Colonic mucosa (tissue), 4 donors: ENCODE measurements at regions not wholly inside any gene's neighbourhood (a gene's known extent, or its start where the extent isn't known, plus 50 kb on each side); places are given as distances from the start of the nearest gene placed in this dataset.

Experiments
- DNase-seq: peaks from one replicate; pipeline ENCODE4 v3.0.0-alpha.2; 2020
- H3K27ac ChIP-seq: fragments of 200-600 bp; one replicate; pipeline ENCODE4 v1.8.0; 2021
- H3K27me3 ChIP-seq: fragments of 200-600 bp; one replicate; pipeline ENCODE4 v1.8.0; 2021
- H3K36me3 ChIP-seq: fragments of 200-600 bp; one replicate; pipeline ENCODE4 v1.8.0; 2021
- H3K4me1 ChIP-seq: fragments of 200-600 bp; one replicate; pipeline ENCODE4 v1.8.0; 2021; ENCODE audit warnings: mild to moderate bottlenecking
- H3K4me3 ChIP-seq: fragments of 200-600 bp; one replicate; pipeline ENCODE4 v1.8.0; 2021
- H3K9ac ChIP-seq, 2 donors: one replicate each; pipeline ENCODE4 v1.7.0; 2013; ENCODE audit warnings: control low read depth in 2 of 2, low read depth in 2 of 2, low read length in 2 of 2
- H3K9me3 ChIP-seq: fragments of 200-600 bp; one replicate; pipeline ENCODE4 v1.8.0; 2021
- CTCF ChIP-seq: fragments of 200-600 bp; IDR thresholded peaks from one replicate; pipeline ENCODE4 v1.8.0; 2022; ENCODE audit warnings: antibody characterized with exemption, mild to moderate bottlenecking
- intact Hi-C: fragments of 100-400 bp; cut with DNase I; formaldehyde crosslinking; loops from one replicate; pipeline ENCODE4 v1.14.1; 2022
- donor health status: healthy.
- donor health status: DM: no; HTN: no; CAD: no.
- donor health status: DM: no; HTN: no; CAD: no.

DNA sequence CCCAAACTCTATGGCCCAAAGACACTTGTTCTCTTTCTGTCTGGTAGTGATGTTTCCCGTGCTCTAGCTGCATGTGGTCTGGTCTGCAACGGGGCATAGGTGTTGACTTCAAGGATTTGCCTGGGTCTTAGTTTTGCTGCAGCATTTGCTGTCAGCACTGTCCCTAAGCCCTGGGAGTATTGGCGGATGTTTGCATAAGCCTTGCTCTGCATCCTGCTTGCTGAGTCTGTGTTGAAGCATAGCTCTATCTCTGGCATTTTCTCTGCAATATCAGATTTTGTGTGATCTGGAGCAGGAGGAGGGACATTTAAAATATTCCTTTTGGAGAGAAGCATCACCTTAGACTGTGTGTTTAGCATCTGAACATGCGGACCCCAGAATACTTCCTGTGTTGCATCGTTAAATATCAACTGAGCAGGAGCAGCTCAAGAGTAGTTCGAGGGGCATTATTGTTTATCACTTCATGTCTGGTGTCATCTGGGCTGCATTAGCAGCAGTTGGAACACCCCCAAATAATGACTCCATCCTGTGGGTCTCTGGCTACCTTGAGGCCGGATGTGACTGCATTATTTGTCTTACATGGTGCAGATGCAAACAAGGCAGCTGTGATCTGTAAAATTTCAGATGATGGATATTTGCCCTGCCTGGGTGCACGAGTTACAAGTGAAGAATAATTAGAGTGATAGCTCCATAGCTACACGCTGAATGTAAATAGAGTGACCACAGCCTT is 231.7 kb downstream of the TRIB2 start:
- no peak overlapping the region for H3K4me3 ChIP-seq
- intact Hi-C loops, result no loop called here
- H3K27ac ChIP-seq, result no peak overlapping the region
- H3K27me3 ChIP-seq, result no peaks in the 10 kb centered on the region
- no peaks in the 10 kb centered on the region for H3K36me3 ChIP-seq
- DNase-seq, result no peak
- no peaks in the 10 kb centered on the region for H3K4me1 ChIP-seq
- H3K9me3 ChIP-seq, result no peaks in the 10 kb centered on the region
- TF ChIP-seq CTCF, result no peak
- no peak overlapping the region for H3K9ac ChIP-seq

GRCh38 chr2:12948961-12949353 is 232.2 kb downstream of the TRIB2 start:
- Histone ChIP-seq H3K4me1 (no peaks in the 10 kb centered on the region), H3K9me3 (no peaks in the 10 kb centered on the region), H3K4me3 (no peak overlapping the region), H3K27ac (no peak overlapping the region), H3K9ac (no peak overlapping the region), H3K27me3 (no peaks in the 10 kb centered on the region), H3K36me3 (no peaks in the 10 kb centered on the region)
- no peak for TF ChIP-seq CTCF
- no peak for DNase-seq
- intact Hi-C loops, result no loop called here

- Histone ChIP-seq H3K9ac (no peak overlapping the region), H3K27me3 (no peaks in the 10 kb centered on the region), H3K27ac (no peak overlapping the region), H3K9me3 (no peaks in the 10 kb centered on the region), H3K4me3 (no peak overlapping the region), H3K36me3 (no peaks in the 10 kb centered on the region), H3K4me1 (no peaks in the 10 kb centered on the region)
- no peak for DNase-seq
- TF ChIP-seq CTCF, result no peak
- intact Hi-C loops, result no loop called here
These were observed 232.7 kb downstream of the TRIB2 start for GRCh38 chr2:12949406-12949805.

DNA sequence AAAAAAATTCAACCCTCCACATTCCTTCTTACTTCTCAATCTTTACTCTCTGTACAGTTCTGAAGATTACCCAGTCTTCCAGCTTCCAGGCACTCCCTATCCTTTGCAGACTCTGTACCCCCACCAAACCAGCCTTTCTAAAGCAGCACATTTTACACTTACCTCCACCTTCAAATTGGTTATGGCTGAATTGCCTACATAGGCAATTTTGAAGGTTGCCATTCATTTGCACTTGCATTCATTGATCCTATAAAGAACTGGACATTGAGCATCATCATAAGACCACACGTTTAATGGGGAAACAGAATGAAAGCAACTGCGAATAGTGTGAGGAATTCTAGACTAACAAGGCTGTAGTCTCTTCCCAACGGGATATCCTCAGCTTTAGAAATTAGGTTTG is 233.4 kb downstream of the TRIB2 start:
- intact Hi-C loops, result no loop called here

DNA sequence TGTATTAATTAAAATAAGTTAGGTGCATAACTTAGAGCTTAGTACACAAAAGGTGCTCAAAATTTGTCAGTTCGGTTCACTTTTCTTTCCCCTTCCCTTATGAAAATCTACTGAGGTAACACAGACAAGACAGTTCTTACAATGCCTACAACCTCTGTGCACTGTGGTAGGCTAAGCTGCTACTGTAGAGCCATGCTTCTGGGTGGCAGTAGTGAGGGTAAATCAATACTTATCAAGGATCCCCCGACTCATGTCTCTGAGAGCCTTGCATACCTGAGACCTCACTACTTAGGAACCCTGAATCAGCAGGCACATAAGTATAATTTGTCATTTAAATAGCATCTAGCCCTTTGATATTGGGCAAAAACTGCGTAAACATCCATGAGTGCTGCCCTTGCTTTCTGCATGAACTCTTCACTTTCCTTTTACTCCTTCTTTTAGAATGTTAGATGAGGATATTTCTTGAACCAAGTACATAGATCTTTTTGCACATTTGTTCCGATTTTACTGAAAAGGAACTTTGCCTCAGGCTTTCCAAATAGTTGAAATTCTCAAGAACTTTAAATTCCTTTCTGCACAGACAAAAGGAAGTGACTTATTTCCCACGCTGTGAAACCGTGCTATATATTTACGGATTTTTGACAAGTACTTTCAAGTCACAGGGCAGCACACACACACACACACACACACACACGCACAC is 234.4 kb downstream of the TRIB2 start:
- Histone ChIP-seq H3K4me1 (no peaks in the 10 kb centered on the region), H3K9me3 (no peaks in the 10 kb centered on the region), H3K9ac (no peak overlapping the region), H3K27ac (no peak overlapping the region), H3K4me3 (no peak overlapping the region), H3K27me3 (no peaks in the 10 kb centered on the region), H3K36me3 (no peaks in the 10 kb centered on the region)
- no peak for TF ChIP-seq CTCF
- intact Hi-C loops, result no loop called here
- no peak for DNase-seq

More for the DNA sequence above, 233.4 kb downstream of the TRIB2 start:
- no peak for DNase-seq
- no peaks in the 10 kb centered on the region for H3K27me3 ChIP-seq
- no peak overlapping the region for H3K27ac ChIP-seq
- no peaks in the 10 kb centered on the region for H3K4me1 ChIP-seq
- H3K9me3 ChIP-seq, result no peaks in the 10 kb centered on the region
- H3K9ac ChIP-seq, result no peak overlapping the region
- TF ChIP-seq CTCF, result no peak
- no peak overlapping the region for H3K4me3 ChIP-seq
- H3K36me3 ChIP-seq, result no peaks in the 10 kb centered on the region
